GM18505 (cell line): ENCODE measurements at regions not wholly inside any gene's neighbourhood (a gene's known extent, or its start where the extent isn't known, plus 50 kb on each side); places are given as distances from the start of the nearest gene placed in this dataset.

ENCODE experiments used
- ATAC-seq: cut with Tn5 transposase; IDR thresholded peaks from one replicate; pipeline ENCODE4 v1.9.1; 2021; ENCODE audit not compliant: unreplicated experiment
- POLR2A ChIP-seq: IDR thresholded peaks from 4 replicates; pipeline ENCODE4 v1.6.1; 2011; ENCODE audit warnings: borderline replicate concordance; ENCODE audit not compliant: insufficient read depth, insufficient read length; ENCODE audit errors: extremely low read depth

- no peak for TF ChIP-seq POLR2A
- no peak for ATAC-seq
These were observed 151.3 kb downstream of the GAS1 start for GRCh38 chr9:86795823-86796553.

DNA sequence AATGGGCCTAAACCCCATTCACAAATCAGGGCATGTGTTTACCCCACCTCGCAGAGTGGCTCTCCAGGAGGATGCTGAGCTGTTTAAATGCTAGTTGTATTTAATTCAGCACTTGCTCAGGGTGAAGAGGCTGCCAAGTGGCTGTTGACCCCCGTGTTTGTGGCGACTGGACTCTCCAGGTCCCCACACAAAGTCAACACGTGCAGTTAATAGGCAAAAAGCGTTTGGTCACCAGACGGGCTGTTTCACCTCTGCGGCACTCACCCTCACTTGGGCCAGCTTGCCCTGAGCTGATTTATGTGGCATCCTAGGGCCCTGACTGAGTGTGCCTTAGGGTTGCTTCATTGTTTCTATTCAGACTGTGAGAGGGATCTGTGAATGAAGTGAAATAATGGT is 152.3 kb downstream of the GAS1 start:
- ATAC-seq = no peak
- TF ChIP-seq POLR2A = no peak

GRCh38 chr9:86794391-86795046 is 152.8 kb downstream of the GAS1 start:
- no peak for ATAC-seq
- no peak for TF ChIP-seq POLR2A

GRCh38 chr9:86792136-86792535 is 155.2 kb downstream of the GAS1 start:
- no peak for ATAC-seq
- TF ChIP-seq POLR2A = no peak

DNA sequence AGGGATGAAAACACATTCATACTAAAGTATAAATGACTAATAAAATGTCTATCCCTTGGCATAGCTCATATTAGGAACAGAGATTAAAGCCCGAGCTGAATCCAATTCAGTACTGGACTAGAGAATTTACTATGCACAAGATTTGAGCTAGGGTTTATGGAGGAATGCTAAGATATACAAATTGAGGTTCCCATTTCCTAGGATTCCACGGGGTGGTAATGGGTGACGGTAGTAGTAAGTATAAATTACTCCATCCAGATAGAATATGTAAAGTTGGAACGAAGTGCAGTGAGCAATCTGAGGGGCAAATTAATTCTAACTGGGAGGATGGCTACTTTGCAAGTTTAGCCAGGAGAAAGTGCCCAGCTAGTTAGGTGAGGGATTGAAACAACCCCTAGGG is 156.5 kb downstream of the GAS1 start:
- ATAC-seq = no peak
- TF ChIP-seq POLR2A = no peak

DNA sequence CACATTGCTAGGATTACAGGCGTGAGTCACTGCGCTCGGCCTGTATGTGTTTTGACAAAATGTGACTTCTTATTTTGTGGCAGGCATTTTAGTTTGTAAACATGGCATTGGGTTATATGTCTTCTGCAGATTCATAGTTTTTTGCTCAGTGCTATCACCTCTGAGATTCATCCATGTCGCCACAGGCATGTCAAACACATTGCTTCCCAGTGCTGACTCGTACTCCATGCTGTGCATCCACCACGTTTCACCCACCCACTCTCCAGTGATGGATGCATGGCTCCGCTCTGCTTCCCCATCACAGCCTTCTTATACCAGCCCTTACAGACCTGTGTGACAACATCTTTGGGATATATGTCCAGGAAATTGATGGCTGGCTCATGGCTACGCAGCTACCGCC is 158.8 kb downstream of the GAS1 start:
- ATAC-seq = no peak
- TF ChIP-seq POLR2A = no peak

GRCh38 chr9:86783884-86784283 is 163.4 kb downstream of the GAS1 start:
- TF ChIP-seq POLR2A = no peak
- ATAC-seq = no peak

GRCh38 chr9:86782831-86783230 is 164.5 kb downstream of the GAS1 start:
- no peak for ATAC-seq
- TF ChIP-seq POLR2A = no peak

GRCh38 chr9:86778761-86779160 is 168.5 kb downstream of the GAS1 start:
- no peak for ATAC-seq
- TF ChIP-seq POLR2A = no peak

DNA sequence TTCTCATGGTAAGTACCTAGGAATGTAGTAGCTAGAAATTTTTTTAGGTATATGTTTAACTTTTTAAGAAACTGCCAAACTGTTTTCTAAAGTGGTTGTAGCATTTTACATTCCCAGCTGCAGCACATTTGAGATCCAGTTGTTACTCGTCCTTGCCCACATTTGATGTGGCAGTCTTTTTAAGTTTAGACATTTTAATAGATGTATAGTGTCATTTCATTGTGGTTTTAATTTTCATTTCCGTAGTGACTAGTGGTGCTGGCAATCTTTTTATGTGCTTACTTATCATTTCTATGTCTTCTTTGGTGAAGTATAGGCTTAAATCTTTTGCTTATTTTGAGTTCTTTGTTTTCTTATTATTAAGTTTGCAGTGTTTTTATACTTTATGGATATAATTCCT is 171.6 kb downstream of the GAS1 start:
- ATAC-seq = no peak
- no peak for TF ChIP-seq POLR2A

- no peak for ATAC-seq
These were observed 173.2 kb downstream of the GAS1 start for GRCh38 chr9:86774116-86774515.

DNA sequence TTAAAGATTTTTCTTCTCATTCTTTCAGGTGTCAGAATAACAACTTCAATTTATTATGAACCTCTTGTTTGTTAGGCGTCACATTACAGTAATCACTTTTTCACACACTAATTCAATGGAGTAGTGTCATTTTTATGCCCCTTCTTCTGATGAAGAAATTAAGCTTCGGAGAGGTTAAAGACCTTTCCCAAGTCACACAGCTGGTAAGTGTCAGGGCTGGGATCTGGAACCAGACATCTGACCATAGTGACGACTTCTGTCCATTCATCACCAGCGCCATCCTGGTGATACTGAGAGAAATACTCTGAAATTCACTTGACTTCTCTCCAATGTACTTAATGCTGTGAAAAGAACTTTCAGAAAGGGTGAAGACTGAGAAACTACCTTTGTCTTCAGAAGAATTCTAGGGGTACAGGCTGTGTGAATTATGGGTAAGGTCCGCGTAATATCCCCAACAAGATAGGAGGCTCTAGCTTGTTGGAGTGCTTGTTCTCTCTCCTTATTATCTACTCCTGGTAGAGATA is 173.8 kb downstream of the GAS1 start:
- no peak for ATAC-seq

More at GRCh38 chr9:86774116-86774515, 173.2 kb downstream of the GAS1 start:
- no peak for TF ChIP-seq POLR2A

DNA sequence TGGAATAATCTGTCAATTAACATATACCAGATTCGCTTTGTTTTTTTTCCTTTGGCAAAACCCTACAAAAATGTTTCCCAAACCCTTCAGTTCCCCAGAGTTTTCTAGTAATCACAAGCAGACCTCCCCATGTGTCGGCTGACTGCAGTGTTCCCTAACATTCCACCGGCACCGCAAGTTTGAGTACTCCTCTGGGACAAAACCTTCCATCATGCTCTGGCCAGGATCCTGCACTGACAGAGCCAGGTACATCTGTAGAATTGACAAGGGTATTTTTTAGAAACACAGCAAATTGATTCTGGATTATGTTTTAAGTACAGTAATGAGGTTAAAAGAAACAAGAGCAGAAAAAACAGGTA is 174.7 kb downstream of the GAS1 start:
- no peak for TF ChIP-seq POLR2A
- no peak for ATAC-seq

More for the DNA sequence above, 173.8 kb downstream of the GAS1 start:
- no peak for TF ChIP-seq POLR2A
